HG03097 (cell line): ENCODE measurements at regions not wholly inside any gene's neighbourhood (a gene's known extent, or its start where the extent isn't known, plus 50 kb on each side); places are given as distances from the start of the nearest gene placed in this dataset.

ENCODE experiments used
- ATAC-seq: cut with Tn5 transposase; IDR thresholded peaks from one replicate; pipeline ENCODE4 v1.9.1; 2021; ENCODE audit not compliant: unreplicated experiment, low FRiP score

GRCh38 chr16:9406038-9406712, 314.7 kb downstream of the HAPSTR1 start:
- ATAC-seq: no peak

DNA sequence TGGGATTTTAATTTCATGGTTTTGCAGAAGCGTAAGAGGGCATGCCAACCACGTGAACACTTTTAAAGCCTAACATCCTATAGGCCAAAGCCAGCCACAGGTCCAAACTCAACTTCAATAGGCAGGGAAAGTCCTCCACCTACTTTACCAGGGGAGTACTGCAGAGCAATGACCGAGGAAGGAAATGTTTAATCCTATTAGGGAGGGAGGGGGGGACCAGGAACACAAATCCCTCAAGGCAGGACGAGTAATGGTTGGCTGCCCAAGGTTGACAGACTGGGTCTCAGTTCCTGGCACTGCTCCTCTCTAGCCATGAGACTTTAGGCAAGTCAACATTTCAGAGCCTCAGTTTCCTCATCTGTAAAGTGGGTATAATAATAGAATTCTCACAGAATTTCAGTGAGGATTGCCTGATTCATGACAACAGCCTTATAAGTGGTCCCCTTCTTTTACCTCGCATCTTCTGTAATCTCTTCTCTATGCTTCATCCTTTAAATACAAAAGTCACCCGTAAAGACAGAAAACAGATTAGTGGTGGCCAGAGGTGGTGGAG, 315.8 kb downstream of the HAPSTR1 start:
- ATAC-seq: no peak

GRCh38 chr16:9408297-9408878, 316.9 kb downstream of the HAPSTR1 start:
- no peak for ATAC-seq

DNA sequence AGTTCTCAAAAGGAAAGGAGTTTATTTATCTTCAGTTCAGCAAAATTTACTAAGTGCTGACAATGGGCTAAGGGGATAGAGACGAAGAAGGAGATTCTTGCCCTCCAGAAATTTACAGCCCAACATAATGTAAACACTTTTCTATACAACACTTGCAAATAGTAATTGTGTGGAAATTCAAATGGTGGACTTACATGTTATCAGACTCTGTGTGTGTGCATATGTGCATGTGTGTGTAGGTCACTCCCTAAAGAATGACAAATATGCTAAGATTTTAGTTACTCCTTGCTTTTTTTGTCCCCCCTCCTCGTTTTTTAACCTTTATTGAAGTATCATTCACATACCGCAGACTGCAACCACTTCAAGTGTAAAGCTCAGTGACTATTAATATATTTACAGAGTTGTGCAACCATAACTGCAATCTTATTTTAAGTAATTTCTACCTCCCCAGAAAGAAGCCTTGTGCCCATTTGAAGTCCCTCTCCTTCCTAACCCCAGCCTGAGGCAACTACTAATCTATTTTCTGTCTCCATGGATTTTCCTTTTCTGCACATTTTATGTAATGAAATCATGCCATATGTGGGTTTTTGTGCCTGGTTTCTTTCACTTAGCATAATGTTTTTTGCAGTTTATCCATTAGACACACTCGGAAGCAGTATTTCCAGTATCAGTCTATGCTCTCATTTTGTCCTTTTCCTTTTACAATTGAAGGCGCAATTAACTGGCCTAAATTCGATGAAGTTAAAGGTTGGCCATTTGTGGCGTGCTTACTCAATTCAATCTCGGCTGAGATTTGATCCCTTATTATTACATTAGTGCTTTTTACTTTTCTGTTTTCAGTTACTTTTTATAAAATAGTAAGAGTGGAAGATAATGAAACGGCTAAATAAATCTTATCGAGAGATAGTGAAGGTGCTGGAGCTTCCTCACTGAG, 318.4 kb downstream of the HAPSTR1 start:
- ATAC-seq: no peak

- ATAC-seq: no peak
These were observed 320.0 kb downstream of the HAPSTR1 start for GRCh38 chr16:9411426-9411825.

GRCh38 chr16:9412031-9412914, 320.8 kb downstream of the HAPSTR1 start:
- ATAC-seq: no peak

DNA sequence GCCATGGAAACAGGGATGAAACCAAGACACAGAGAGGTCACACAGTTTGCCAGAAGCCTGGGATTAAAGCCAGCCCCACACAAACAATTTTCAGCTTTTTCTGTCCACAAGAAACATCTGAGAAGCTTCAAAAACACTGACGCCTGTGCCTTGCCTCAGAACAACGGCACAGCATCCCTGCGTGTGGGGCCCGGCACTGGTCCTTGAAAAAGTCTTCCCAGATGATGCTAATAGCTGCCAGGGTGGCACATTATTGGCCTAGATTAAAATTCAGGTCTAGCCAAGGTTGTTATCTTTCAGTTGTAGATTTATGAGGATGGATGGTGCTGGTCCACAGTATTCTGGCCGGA, 321.4 kb downstream of the HAPSTR1 start:
- no peak for ATAC-seq

GRCh38 chr16:9415545-9415944, 324.1 kb downstream of the HAPSTR1 start:
- ATAC-seq: no peak

DNA sequence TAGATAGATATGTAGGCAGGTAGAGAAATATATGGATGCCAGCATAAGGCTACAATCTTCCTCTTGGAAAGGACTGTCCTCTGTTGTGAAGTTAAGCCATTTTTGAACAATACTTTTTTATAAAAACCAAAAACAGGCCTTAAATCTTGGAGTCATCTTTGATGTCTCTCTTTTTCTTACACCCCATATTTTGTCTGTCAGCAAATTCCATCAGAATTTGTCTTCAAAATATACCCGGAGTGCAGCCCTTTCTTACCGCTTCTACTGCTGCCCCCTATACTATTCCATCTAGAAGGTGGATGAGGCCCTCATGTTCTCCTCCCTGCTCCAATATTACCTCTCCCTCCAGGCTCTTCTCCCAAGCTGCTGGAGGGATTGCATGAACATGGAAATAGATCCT, 326.5 kb downstream of the HAPSTR1 start:
- ATAC-seq: no peak

DNA sequence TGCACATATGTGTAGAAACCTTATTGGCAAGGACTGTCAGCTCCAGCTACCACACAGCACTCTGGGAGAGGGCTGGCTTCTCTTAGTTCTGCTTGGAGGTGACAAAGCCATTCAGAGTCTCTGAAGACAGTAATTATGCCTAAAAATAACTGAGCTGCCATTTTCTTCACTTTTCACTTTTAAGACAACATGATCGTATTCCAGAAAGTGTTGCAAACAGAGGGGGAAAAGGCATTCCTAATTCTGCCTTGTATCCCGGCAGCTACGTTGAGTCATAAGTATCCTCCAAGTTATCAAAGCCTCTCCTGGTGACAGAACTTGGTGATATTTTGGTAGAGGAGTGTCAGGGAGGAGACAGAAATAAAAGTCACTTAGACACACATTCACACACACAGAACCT, 327.7 kb downstream of the HAPSTR1 start:
- ATAC-seq: no peak

- no peak for ATAC-seq
These were observed 331.5 kb downstream of the HAPSTR1 start for GRCh38 chr16:9422762-9423513.

- no peak for ATAC-seq
These were observed 333.8 kb downstream of the HAPSTR1 start for GRCh38 chr16:9425236-9425635.

- no peak for ATAC-seq
These were observed 337.0 kb downstream of the HAPSTR1 start for GRCh38 chr16:9428355-9429005.

DNA sequence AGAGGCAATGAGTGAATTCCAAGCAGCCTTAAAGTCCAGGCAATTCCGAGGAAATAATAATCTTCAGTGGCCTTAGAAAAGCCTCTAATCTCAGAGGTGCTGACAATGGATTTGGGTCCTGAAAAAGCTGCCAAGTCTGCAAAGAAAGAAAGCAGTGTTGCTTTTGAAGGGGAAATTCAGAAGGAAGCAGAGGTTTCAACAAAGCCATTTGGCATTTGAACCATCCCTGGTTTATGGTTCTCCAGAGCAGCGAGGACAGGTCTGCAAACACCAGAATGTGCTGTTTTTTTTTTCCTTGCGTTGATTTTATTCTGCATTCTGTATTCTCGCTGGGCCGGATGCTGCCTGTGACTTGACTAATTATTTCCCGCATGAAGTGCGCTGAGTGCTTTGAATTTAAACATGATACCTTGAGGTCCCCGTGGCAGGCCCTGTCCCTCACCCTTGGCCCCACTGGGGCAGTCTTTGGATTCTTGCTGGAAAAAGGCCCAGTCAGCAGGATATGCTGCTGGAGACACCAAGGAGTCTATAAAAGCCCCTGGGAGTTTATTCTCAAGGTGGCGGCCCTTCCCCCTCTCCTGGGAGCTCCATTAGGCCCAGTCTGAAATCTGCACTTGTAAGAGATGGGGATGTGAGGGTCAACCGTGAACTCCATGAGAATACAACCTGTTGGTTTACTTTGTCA, 338.3 kb downstream of the HAPSTR1 start:
- no peak for ATAC-seq

DNA sequence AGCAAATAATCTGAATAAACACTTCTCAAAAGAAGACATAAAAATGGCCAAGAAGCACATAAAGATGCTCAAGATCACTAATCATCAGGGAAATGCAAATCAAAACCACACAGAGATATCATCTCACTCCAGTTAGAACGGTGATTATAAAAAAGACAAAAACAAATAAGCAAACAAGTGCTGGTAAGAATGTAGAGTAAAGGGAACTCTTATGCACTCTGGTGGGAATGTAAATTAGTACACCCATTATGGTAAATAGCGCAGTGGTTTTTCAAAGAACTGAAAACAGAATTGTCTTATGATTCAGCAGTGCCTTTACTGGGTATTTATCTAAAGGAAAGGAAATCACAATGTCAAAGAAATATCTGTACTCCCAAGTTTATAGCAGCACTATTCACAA, 343.2 kb downstream of the HAPSTR1 start:
- ATAC-seq: no peak

DNA sequence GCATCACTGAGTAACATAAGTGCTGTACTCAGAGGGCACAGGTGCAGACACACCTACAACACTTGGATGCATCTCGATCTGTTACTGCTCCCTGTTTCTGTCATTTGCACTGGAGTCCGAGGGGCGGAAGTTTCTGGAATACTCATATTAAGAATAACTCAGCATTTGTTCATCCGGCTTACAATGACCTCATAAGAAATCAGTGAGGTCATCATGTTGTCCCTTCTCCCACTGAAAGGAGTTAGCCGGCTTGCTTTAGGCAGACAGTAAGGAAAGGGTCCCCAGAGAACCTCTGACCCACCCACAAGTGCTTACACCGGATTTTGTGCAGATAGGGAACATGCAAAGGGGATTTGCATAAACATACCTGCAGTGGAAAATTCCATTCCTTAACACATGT, 344.7 kb downstream of the HAPSTR1 start:
- ATAC-seq: no peak

DNA sequence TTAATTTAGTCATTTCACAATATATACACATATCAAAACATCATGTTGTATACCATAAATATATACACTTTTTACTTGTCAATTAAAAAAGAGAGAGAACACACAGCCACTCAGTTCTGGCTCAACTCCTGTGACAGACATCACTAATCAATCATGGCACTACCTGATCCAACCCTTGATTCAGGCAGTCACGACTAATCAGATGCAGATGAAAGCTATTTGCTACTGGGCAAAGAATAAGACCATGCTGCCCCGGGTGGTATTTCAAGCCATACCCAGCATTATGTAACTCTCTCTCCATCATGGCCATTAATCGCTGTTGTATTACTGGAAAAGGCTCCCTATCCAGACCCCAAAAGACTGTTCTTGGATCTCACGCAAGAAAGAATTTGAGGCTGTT, 345.7 kb downstream of the HAPSTR1 start:
- no peak for ATAC-seq

DNA sequence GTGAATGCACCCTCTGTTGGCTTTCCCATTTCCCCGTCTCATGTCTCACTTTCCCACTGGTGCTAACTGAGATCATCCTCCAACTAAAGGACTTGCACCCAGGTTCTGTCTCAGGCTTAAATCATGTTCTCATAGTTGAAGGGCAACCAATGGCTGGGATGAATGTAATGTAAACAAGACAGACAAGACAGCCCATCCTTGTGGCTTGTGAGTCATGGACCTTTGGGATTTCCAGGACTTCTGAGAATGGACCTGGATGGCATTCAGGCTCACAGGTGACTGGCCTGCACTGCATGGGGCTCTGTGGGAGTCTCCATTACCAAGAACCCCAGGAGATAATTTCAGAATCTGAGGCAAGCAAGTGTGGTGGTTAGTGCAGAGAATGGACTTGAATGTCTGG, 347.5 kb downstream of the HAPSTR1 start:
- ATAC-seq: no peak

DNA sequence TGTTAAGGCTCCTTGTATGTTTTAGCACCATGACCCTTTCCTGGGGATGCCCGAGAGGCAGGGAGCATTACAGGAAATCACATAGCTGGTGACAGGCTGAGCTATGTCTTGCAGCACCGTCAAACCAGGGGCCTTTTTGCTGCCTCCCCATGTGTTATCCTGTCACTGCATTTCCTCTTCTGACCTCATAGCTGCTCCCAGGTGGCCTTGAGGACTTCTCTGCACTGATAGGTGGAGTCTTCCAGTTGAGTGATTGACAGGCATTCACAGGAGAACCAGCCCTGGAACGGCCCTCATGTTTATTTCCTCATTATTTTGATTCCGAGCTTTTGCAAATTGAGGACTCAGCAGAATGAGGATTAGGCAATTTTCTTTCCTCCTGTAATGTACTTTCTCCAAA, 349.6 kb downstream of the HAPSTR1 start:
- no peak for ATAC-seq
